ENCODE measurements at regions not wholly inside any gene's neighbourhood (a gene's known extent, or its start where the extent isn't known, plus 50 kb on each side); places are given as distances from the start of the nearest gene placed in this dataset.
"Not testable (repeated sequence)": the region's sequence is repeated elsewhere in the genome, so short reads cannot be mapped to it uniquely, and the experiment has no call there.

DNA sequence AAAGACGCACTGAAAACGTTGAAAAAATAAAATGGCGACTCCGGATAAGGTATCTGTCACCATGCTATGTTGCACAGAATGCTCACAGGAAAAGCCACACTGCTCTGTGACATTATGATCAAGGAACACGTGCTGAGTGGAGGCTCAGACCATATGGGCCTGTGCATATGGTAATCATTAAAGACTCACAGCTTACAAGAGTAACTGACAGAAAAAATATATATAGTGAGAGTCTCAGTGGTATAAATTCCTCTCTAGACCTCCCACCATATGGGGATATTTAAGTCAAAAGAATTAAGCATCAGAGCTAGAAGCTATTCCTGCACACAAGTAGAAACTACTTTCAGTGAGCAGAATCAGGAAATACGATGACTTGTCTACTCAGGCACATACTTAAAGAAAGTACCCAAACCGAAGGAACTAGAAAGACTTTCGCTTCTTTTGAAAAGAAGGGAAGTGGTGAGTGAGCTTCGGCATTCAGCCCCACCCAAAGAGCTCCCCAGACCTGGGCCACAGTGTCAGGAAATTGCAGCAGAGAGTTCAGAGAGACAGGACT, 65.1 kb upstream of the MPP7 start:
- H3K27ac ChIP-seq (ENCODE audit: low read length) = no peak overlapping the region

GRCh38 chr10:28370107-28370835, 67.4 kb upstream of the MPP7 start:
- H3K36me3 ChIP-seq (ENCODE audit: insufficient read depth, low read length) = no peaks in the 10 kb centered on the region
- H3K9me3 ChIP-seq (ENCODE audit: insufficient read depth, low read length, severe bottlenecking) = no peaks in the 10 kb centered on the region
- H3K27me3 ChIP-seq (ENCODE audit: insufficient read depth, low read length, poor library complexity) = peaks cover 1% of the 10 kb centered on the region
- no peaks in the 10 kb centered on the region for H3K79me2 ChIP-seq (ENCODE audit: insufficient read depth, low read length)
- no peak for DNase-seq
- no peak overlapping the region for H2AFZ ChIP-seq (ENCODE audit: low read depth, low read length)
- H4K20me1 ChIP-seq (ENCODE audit: insufficient read depth, low read length) = no peaks in the 10 kb centered on the region
- no peak for ATAC-seq (ENCODE audit: insufficient read depth, low read depth)
- no peaks in the 10 kb centered on the region for H3K4me1 ChIP-seq (ENCODE audit: insufficient read depth, low read length)
- no peak overlapping the region for H3K4me2 ChIP-seq (ENCODE audit: insufficient read depth, low read length)
- no peak overlapping the region for H3K27ac ChIP-seq (ENCODE audit: low read length)
- TF ChIP-seq, protein P1, sequence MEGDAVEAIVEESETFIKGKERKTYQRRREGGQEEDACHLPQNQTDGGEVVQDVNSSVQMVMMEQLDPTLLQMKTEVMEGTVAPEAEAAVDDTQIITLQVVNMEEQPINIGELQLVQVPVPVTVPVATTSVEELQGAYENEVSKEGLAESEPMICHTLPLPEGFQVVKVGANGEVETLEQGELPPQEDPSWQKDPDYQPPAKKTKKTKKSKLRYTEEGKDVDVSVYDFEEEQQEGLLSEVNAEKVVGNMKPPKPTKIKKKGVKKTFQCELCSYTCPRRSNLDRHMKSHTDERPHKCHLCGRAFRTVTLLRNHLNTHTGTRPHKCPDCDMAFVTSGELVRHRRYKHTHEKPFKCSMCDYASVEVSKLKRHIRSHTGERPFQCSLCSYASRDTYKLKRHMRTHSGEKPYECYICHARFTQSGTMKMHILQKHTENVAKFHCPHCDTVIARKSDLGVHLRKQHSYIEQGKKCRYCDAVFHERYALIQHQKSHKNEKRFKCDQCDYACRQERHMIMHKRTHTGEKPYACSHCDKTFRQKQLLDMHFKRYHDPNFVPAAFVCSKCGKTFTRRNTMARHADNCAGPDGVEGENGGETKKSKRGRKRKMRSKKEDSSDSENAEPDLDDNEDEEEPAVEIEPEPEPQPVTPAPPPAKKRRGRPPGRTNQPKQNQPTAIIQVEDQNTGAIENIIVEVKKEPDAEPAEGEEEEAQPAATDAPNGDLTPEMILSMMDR (IDR thresholded peaks at IDR 0.05; ENCODE audit: borderline replicate concordance, extremely low read depth, low read length, poor library complexity, severe bottlenecking) = no peak
- TF ChIP-seq EZH2 (IDR thresholded peaks at IDR 0.05; ENCODE audit: borderline replicate concordance, low read depth, low read length, severe bottlenecking) = no peak
- no peak overlapping the region for H3K9ac ChIP-seq (ENCODE audit: low read depth, low read length)
- no peak overlapping the region for H3K4me3 ChIP-seq (ENCODE audit: low read depth in 1 of 2, low read length in 2 of 2)

More for the DNA sequence above, 65.1 kb upstream of the MPP7 start:
- Histone ChIP-seq H3K36me3 (ENCODE audit: insufficient read depth, low read length) (no peaks in the 10 kb centered on the region), H3K79me2 (ENCODE audit: insufficient read depth, low read length) (no peaks in the 10 kb centered on the region), H3K4me3 (ENCODE audit: low read depth in 1 of 2, low read length in 2 of 2) (no peak overlapping the region), H3K27me3 (ENCODE audit: insufficient read depth, low read length, poor library complexity) (peaks cover 2% of the 10 kb centered on the region), H3K9me3 (ENCODE audit: insufficient read depth, low read length, severe bottlenecking) (no peaks in the 10 kb centered on the region), H3K9ac (ENCODE audit: low read depth, low read length) (no peak overlapping the region), H2AFZ (ENCODE audit: low read depth, low read length) (no peak overlapping the region), H4K20me1 (ENCODE audit: insufficient read depth, low read length) (no peaks in the 10 kb centered on the region), H3K4me1 (ENCODE audit: insufficient read depth, low read length) (no peaks in the 10 kb centered on the region), H3K4me2 (ENCODE audit: insufficient read depth, low read length) (no peak overlapping the region)
- DNase-seq = peak; percentile 38
- no peak for TF ChIP-seq EZH2 (IDR thresholded peaks at IDR 0.05; ENCODE audit: borderline replicate concordance, low read depth, low read length, severe bottlenecking)
- TF ChIP-seq, protein P1 (IDR thresholded peaks at IDR 0.05; ENCODE audit: borderline replicate concordance, extremely low read depth, low read length, poor library complexity, severe bottlenecking) = no peak
- ATAC-seq (ENCODE audit: insufficient read depth, low read depth) = peak; percentile 95

- not testable (repeated sequence) for H3K27ac ChIP-seq (ENCODE audit: low read length); H3K4me3 ChIP-seq (ENCODE audit: low read depth in 1 of 2, low read length in 2 of 2); H2AFZ ChIP-seq (ENCODE audit: low read depth, low read length); DNase-seq; ATAC-seq (ENCODE audit: insufficient read depth, low read depth); H3K9me3 ChIP-seq (ENCODE audit: insufficient read depth, low read length, severe bottlenecking); H4K20me1 ChIP-seq (ENCODE audit: insufficient read depth, low read length); H3K36me3 ChIP-seq (ENCODE audit: insufficient read depth, low read length); H3K27me3 ChIP-seq (ENCODE audit: insufficient read depth, low read length, poor library complexity); H3K79me2 ChIP-seq (ENCODE audit: insufficient read depth, low read length); H3K4me1 ChIP-seq (ENCODE audit: insufficient read depth, low read length); H3K4me2 ChIP-seq (ENCODE audit: insufficient read depth, low read length); H3K9ac ChIP-seq (ENCODE audit: low read depth, low read length)
Observed at GRCh38 chr10:28371638-28372037, 68.8 kb upstream of the MPP7 start.

DNA sequence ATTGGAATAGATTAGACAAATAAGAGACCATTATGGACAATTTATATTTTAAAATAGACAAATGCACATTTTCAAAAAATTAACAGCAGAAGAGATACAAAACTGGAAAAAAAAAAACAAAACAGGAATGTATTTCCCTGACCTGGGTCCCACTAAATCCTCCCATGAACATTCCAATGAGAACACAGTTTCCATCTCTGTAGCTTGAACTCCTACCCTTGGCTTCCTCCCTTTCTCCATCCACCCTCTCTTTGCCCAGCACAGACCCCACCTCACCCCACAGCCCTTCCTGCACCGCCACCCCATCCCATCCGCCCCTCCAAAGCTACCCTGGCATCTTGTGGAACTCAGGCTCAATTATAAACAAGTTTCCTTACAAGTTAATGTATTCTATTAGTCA, 71.2 kb upstream of the MPP7 start:
- no peaks in the 10 kb centered on the region for H3K79me2 ChIP-seq (ENCODE audit: insufficient read depth, low read length)

More for the DNA sequence above, 71.2 kb upstream of the MPP7 start:
- H3K27me3 ChIP-seq (ENCODE audit: insufficient read depth, low read length, poor library complexity) = peaks cover 2% of the 10 kb centered on the region
- no peaks in the 10 kb centered on the region for H4K20me1 ChIP-seq (ENCODE audit: insufficient read depth, low read length)
- ATAC-seq (ENCODE audit: insufficient read depth, low read depth) (no peak), DNase-seq (no peak)
- no peak overlapping the region for H2AFZ ChIP-seq (ENCODE audit: low read depth, low read length)
- no peak overlapping the region for H3K4me2 ChIP-seq (ENCODE audit: insufficient read depth, low read length)
- no peak overlapping the region for H3K27ac ChIP-seq (ENCODE audit: low read length)
- H3K9me3 ChIP-seq (ENCODE audit: insufficient read depth, low read length, severe bottlenecking) = no peaks in the 10 kb centered on the region
- TF ChIP-seq EZH2 (IDR thresholded peaks at IDR 0.05; ENCODE audit: borderline replicate concordance, low read depth, low read length, severe bottlenecking) = no peak
- TF ChIP-seq, protein P1 (IDR thresholded peaks at IDR 0.05; ENCODE audit: borderline replicate concordance, extremely low read depth, low read length, poor library complexity, severe bottlenecking) = no peak
- H3K4me3 ChIP-seq (ENCODE audit: low read depth in 1 of 2, low read length in 2 of 2) = no peak overlapping the region
- no peaks in the 10 kb centered on the region for H3K36me3 ChIP-seq (ENCODE audit: insufficient read depth, low read length)
- H3K4me1 ChIP-seq (ENCODE audit: insufficient read depth, low read length) = no peaks in the 10 kb centered on the region
- H3K9ac ChIP-seq (ENCODE audit: low read depth, low read length) = no peak overlapping the region

Measured in DND-41 (cell line).